ENCODE measurements at regions not wholly inside any gene's neighbourhood (a gene's known extent, or its start where the extent isn't known, plus 50 kb on each side); places are given as distances from the start of the nearest gene placed in this dataset.
"Not testable (repeated sequence)": the region's sequence is repeated elsewhere in the genome, so short reads cannot be mapped to it uniquely, and the experiment has no call there.

DNA sequence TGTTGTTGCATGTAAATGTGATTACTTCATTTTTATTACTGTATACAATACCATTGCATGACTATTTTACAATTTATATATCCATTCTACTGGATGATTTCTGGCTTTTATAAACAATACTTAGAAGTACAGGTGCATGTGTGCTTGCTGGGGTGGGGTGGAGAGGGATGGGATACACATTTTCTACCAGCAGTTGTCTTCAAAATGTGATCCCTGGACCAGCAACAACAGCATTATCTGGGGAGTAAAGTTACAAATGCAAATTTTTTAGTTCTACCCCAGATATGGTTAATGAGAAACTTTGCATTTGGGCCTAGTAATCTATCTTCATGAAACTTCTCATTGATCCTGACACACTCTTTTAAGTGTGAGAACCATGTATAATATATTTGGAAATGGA is 905.4 kb upstream of the ATXN7L3B start:
- DNase-seq (ENCODE audit: low read depth, low spot score): no peak
- Histone ChIP-seq H3K4me1 (ENCODE audit: control insufficient read depth, insufficient read depth, low read length) (peaks cover 2% of the 10 kb centered on the region; the same call in 1 of the 2 replicates), H3K27ac (ENCODE audit: low read length) (no peak overlapping the region), H3K36me3 (ENCODE audit: control insufficient read depth, insufficient read depth, low read length) (no peaks in the 10 kb centered on the region), H3K27me3 (ENCODE audit: control insufficient read depth, insufficient read depth, low read length) (no peaks in the 10 kb centered on the region), H3K9me3 (ENCODE audit: control insufficient read depth, insufficient read depth, low read length) (no peaks in the 10 kb centered on the region), H3K4me3 (ENCODE audit: low read length) (no peak overlapping the region)

DNA sequence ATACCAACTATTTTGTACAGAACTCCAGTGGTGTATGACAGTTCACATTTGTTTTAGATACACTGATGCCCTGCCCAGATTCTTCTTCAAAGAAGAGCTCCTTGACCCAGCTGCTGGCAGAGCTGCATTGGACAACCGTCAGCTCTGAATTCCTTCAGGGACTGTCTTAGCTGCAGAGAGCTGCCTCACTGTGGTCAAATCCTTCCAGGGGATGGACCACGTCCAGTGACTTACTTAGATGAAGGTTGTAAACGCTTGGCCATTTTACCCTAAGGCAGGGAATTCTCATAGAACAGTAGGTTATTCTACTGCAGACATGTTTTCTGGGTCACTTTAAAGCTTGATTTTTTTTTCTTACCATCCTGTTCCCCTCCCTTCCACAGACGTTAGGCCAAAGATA is 905.0 kb upstream of the ATXN7L3B start:
- no peak for DNase-seq (ENCODE audit: low read depth, low spot score)
- Histone ChIP-seq H3K27me3 (ENCODE audit: control insufficient read depth, insufficient read depth, low read length) (no peaks in the 10 kb centered on the region), H3K9me3 (ENCODE audit: control insufficient read depth, insufficient read depth, low read length) (no peaks in the 10 kb centered on the region), H3K4me1 (ENCODE audit: control insufficient read depth, insufficient read depth, low read length) (peaks cover 2% of the 10 kb centered on the region; the same call in 1 of the 2 replicates), H3K4me3 (ENCODE audit: low read length) (no peak overlapping the region), H3K27ac (ENCODE audit: low read length) (no peak overlapping the region), H3K36me3 (ENCODE audit: control insufficient read depth, insufficient read depth, low read length) (no peaks in the 10 kb centered on the region)
- WGBS (ENCODE audit: insufficient coverage, insufficient read length): no CpG with 5 or more reads among the region's 4 CpGs

DNA sequence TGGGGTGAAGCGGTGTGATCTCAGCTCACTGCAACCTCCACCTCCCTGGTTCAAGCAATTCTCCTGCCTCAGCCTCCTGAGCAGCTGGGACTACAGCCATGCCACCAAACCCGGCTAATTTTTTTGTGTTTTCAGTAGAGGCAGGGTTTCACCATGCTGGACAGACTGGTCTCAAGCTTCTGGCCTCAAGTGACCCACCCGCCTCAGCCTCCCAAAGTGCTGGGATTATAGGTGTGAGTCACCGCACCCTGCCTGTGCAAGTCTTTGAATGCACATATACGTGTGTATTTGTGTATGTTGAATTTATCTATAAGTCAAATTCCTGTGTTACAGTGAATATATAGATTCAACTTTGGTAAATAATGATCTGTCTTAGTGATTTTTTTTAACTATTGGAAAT is 898.2 kb upstream of the ATXN7L3B start:
- WGBS (ENCODE audit: insufficient coverage, insufficient read length): no CpG with 5 or more reads among the region's 5 CpGs

DNA sequence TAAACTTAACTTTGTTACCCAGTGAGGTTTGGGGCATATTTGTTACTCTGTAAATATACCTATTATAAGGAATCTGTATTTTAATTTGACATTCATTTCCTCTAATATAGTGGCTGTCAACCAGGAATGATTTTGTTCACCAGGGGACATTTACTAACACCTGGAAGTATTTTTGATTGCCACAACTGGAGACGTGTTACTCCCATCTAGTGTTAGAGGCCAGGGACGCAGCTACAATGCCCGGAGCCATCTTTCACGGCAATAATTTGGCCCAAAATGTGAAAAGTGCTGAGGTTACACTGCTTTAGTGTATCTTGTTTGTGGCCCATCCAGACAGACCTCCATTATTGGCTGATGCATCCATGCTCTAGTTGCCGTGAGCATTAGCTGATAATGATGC is 881.3 kb upstream of the ATXN7L3B start:
- H3K27ac ChIP-seq (ENCODE audit: low read length): no peak overlapping the region
- DNase-seq (ENCODE audit: low read depth, low spot score): no peak
- no CpG with 5 or more reads among the region's 5 CpGs for WGBS (ENCODE audit: insufficient coverage, insufficient read length)
- H3K27me3 ChIP-seq (ENCODE audit: control insufficient read depth, insufficient read depth, low read length): no peaks in the 10 kb centered on the region
- no peak overlapping the region for H3K4me3 ChIP-seq (ENCODE audit: low read length)
- no peaks in the 10 kb centered on the region for H3K36me3 ChIP-seq (ENCODE audit: control insufficient read depth, insufficient read depth, low read length)
- no peaks in the 10 kb centered on the region; the same call in 1 of the 2 replicates for H3K9me3 ChIP-seq (ENCODE audit: control insufficient read depth, insufficient read depth, low read length)
- H3K4me1 ChIP-seq (ENCODE audit: control insufficient read depth, insufficient read depth, low read length): no peaks in the 10 kb centered on the region

More for the DNA sequence above, 898.2 kb upstream of the ATXN7L3B start:
- H3K4me3 ChIP-seq (ENCODE audit: low read length); H3K27ac ChIP-seq (ENCODE audit: low read length); H3K4me1 ChIP-seq (ENCODE audit: control insufficient read depth, insufficient read depth, low read length); H3K36me3 ChIP-seq (ENCODE audit: control insufficient read depth, insufficient read depth, low read length); H3K9me3 ChIP-seq (ENCODE audit: control insufficient read depth, insufficient read depth, low read length); DNase-seq (ENCODE audit: low read depth, low spot score); H3K27me3 ChIP-seq (ENCODE audit: control insufficient read depth, insufficient read depth, low read length): not testable (repeated sequence)

DNA sequence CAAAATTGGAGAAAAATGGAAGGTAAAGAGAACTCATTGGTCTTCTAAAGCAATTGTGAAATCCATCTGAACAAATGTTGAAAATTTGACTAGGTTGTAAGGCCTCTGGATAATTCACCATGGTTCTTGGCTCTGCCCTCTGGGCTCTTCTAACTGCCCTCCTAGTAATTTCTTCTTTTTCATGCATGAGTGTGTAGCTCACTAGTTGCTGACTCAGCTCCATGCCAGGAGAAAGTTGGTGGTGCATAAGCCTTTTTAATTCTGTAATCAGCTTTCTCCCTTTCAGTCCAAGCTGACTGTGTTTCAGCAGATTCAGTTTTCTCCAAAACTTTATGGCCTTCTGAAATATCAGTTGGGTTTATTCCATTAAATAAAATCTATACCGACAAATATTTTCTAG is 877.8 kb upstream of the ATXN7L3B start:
- no peaks in the 10 kb centered on the region for H3K36me3 ChIP-seq (ENCODE audit: control insufficient read depth, insufficient read depth, low read length)
- H3K4me1 ChIP-seq (ENCODE audit: control insufficient read depth, insufficient read depth, low read length): no peaks in the 10 kb centered on the region
- H3K27ac ChIP-seq (ENCODE audit: low read length): no peak overlapping the region
- no peak for DNase-seq (ENCODE audit: low read depth, low spot score)
- WGBS (ENCODE audit: insufficient coverage, insufficient read length): no CpG with 5 or more reads among the region's 1 CpG
- no peak overlapping the region for H3K4me3 ChIP-seq (ENCODE audit: low read length)
- H3K9me3 ChIP-seq (ENCODE audit: control insufficient read depth, insufficient read depth, low read length): no peaks in the 10 kb centered on the region
- no peaks in the 10 kb centered on the region for H3K27me3 ChIP-seq (ENCODE audit: control insufficient read depth, insufficient read depth, low read length)

DNA sequence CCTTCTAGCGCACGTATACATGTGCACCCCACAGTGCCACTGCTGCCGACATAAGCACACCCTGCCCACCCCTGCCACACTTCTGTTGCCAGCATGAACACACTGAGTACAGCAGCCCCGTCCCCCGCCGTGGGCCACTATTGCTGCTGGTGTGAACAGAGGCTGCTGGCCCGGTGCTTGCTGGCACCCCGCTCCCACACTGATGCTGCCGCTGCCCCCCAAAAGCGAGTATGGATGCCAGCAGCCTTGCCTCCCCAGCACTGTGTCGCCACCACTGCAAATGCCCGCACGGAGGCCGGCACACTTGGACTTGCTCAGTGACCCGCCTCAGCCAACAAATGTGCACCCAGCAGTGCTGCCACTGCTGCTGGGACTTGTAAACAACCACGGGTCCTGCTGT is 872.4 kb upstream of the ATXN7L3B start:
- Histone ChIP-seq H3K4me1 (ENCODE audit: control insufficient read depth, insufficient read depth, low read length) (no peaks in the 10 kb centered on the region), H3K27me3 (ENCODE audit: control insufficient read depth, insufficient read depth, low read length) (no peaks in the 10 kb centered on the region), H3K9me3 (ENCODE audit: control insufficient read depth, insufficient read depth, low read length) (no peaks in the 10 kb centered on the region), H3K4me3 (ENCODE audit: low read length) (no peak overlapping the region), H3K36me3 (ENCODE audit: control insufficient read depth, insufficient read depth, low read length) (no peaks in the 10 kb centered on the region), H3K27ac (ENCODE audit: low read length) (no peak overlapping the region)
- no peak for DNase-seq (ENCODE audit: low read depth, low spot score)
- no CpG with 5 or more reads among the region's 16 CpGs for WGBS (ENCODE audit: insufficient coverage, insufficient read length)

DNA sequence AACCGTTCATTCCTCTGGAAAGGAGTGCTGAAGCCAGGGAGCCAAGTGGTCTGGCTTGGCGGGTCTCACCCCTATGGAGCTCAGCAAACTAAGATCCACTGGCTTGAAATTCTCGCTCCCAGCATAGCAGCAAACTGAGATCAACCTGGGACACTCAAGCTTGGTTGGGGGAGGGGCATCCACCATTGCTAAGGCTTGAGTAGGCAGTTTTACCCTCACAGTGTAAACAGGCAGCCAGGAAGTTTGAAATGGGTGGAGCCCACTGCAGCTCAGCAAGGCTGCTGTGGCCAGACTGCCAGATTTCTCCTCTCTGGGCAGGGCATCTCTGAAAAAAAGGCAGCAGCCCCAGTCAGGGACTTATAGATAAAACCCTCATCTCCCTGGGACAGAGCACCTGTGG is 866.1 kb upstream of the ATXN7L3B start:
- not testable (repeated sequence) for DNase-seq (ENCODE audit: low read depth, low spot score)

DNA sequence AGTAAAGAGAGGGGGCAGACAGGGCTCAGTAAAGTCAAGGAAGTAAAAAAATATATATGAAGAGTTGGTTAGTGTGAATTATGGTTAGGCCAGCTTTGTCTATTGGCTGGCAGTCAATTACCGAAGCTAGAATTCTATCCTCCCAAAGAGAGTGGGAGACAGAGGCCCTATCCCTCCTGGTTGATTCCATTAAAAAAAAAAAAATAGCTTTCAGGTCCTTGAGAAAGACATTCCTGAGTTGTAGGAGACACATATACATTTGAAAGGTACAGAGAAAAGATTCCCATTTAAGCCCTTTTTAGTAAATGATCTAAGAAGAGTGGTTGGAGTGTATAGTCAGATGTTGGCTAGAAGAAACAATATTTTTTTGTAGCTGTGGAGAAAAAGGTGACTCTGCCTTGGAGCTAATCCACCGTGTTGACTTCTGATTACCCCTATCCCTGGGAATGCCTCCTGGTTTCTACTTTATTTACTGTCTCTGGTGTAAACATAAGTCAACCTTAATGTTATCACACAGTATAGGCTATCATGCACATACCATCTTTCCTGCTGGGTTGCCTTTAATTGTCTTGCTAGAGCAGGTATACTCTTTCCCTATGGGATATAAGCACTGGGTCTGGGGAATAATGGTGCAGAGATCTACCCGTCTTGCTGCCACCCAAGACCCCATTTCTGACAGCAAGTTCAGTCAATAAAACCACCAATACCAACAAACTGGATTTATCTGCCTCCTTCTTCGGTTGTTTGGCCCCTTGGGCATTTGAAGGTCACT is 859.9 kb upstream of the ATXN7L3B start:
- no peaks in the 10 kb centered on the region for H3K36me3 ChIP-seq (ENCODE audit: control insufficient read depth, insufficient read depth, low read length)
- no peaks in the 10 kb centered on the region for H3K27me3 ChIP-seq (ENCODE audit: control insufficient read depth, insufficient read depth, low read length)
- no peak overlapping the region for H3K27ac ChIP-seq (ENCODE audit: low read length)
- no peaks in the 10 kb centered on the region for H3K9me3 ChIP-seq (ENCODE audit: control insufficient read depth, insufficient read depth, low read length)
- no peak overlapping the region for H3K4me3 ChIP-seq (ENCODE audit: low read length)
- DNase-seq (ENCODE audit: low read depth, low spot score): no peak
- peaks cover 2% of the 10 kb centered on the region; the same call in 1 of the 2 replicates for H3K4me1 ChIP-seq (ENCODE audit: control insufficient read depth, insufficient read depth, low read length)
- no CpG with 5 or more reads among the region's 4 CpGs for WGBS (ENCODE audit: insufficient coverage, insufficient read length)

More for the DNA sequence above, 866.1 kb upstream of the ATXN7L3B start:
- WGBS (ENCODE audit: insufficient coverage, insufficient read length): no CpG with 5 or more reads among the region's 3 CpGs
- not testable (repeated sequence) for H3K4me3 ChIP-seq (ENCODE audit: low read length); H3K36me3 ChIP-seq (ENCODE audit: control insufficient read depth, insufficient read depth, low read length); H3K9me3 ChIP-seq (ENCODE audit: control insufficient read depth, insufficient read depth, low read length); H3K27ac ChIP-seq (ENCODE audit: low read length); H3K27me3 ChIP-seq (ENCODE audit: control insufficient read depth, insufficient read depth, low read length); H3K4me1 ChIP-seq (ENCODE audit: control insufficient read depth, insufficient read depth, low read length)

DNA sequence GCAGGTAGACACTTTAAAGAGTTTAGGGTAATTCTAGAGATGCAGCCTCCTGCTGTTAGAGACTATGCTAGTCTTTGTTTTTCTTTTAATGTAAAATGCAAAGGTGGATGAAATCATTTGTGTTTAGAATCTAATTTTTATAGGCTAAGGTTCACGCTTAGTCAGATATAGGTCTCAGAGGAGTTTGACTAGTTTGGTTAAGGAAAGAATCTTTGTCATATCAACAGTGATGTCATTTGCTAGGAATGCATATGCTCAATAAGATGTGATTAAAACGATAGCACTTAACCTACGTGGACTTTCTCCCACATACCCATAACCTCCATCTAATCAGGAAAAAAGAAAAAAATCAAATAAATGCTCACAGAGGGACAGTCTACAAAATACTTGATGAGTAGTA is 859.3 kb upstream of the ATXN7L3B start:
- no peak overlapping the region for H3K4me3 ChIP-seq (ENCODE audit: low read length)
- no peaks in the 10 kb centered on the region for H3K27me3 ChIP-seq (ENCODE audit: control insufficient read depth, insufficient read depth, low read length)
- H3K4me1 ChIP-seq (ENCODE audit: control insufficient read depth, insufficient read depth, low read length): peaks cover 2% of the 10 kb centered on the region; the same call in 1 of the 2 replicates
- no peak overlapping the region for H3K27ac ChIP-seq (ENCODE audit: low read length)
- WGBS (ENCODE audit: insufficient coverage, insufficient read length): no CpG with 5 or more reads among the region's 3 CpGs
- H3K9me3 ChIP-seq (ENCODE audit: control insufficient read depth, insufficient read depth, low read length): no peaks in the 10 kb centered on the region
- DNase-seq (ENCODE audit: low read depth, low spot score): no peak
- H3K36me3 ChIP-seq (ENCODE audit: control insufficient read depth, insufficient read depth, low read length): no peaks in the 10 kb centered on the region

DNA sequence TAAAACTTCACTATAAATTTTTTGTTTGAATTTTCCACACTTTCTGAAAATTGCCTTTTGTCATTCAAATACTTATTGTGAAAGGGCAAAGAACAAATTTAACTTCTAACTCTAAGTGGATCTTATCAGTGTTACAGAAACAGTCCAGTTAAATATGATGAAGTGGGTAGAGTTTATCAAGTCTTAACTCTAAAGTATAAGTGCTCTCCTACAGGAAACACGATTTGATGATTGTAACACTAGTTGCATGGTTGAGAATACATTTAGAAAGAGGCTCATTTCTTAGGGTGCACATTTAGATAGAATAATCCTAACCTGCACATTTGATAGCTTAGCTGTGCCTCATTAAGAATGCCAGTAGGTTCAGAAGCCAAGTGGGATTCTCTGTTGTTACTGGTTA is 838.3 kb upstream of the ATXN7L3B start:
- Histone ChIP-seq H3K36me3 (ENCODE audit: control insufficient read depth, insufficient read depth, low read length) (no peaks in the 10 kb centered on the region), H3K4me3 (ENCODE audit: low read length) (no peak overlapping the region), H3K27ac (ENCODE audit: low read length) (no peak overlapping the region), H3K9me3 (ENCODE audit: control insufficient read depth, insufficient read depth, low read length) (no peaks in the 10 kb centered on the region), H3K27me3 (ENCODE audit: control insufficient read depth, insufficient read depth, low read length) (no peaks in the 10 kb centered on the region), H3K4me1 (ENCODE audit: control insufficient read depth, insufficient read depth, low read length) (no peaks in the 10 kb centered on the region)
- no peak for DNase-seq (ENCODE audit: low read depth, low spot score)
- WGBS (ENCODE audit: insufficient coverage, insufficient read length): no CpG with 5 or more reads among the region's 1 CpG

DNA sequence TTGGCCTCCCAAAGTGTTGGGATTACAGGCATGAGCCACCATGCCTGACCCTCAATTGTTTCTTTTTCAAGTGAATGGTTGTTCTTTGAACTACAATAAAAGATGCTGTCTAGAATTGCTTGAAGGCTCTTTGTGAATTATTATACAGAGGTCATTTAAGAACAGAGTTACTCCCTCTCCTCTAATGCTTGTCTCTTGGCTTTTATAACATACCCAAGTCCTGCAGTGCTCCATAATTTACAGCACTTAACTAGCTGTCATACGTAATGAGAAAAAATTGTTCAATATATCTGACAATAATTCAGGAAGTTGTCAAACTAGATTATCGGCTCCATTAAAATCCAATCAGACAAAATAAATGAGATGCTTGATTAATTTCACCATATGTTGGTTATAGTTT is 823.0 kb upstream of the ATXN7L3B start:
- WGBS (ENCODE audit: insufficient coverage, insufficient read length): no CpG with 5 or more reads among the region's 2 CpGs
- Histone ChIP-seq H3K27ac (ENCODE audit: low read length) (no peak overlapping the region), H3K36me3 (ENCODE audit: control insufficient read depth, insufficient read depth, low read length) (no peaks in the 10 kb centered on the region), H3K9me3 (ENCODE audit: control insufficient read depth, insufficient read depth, low read length) (no peaks in the 10 kb centered on the region), H3K4me3 (ENCODE audit: low read length) (no peak overlapping the region), H3K4me1 (ENCODE audit: control insufficient read depth, insufficient read depth, low read length) (no peaks in the 10 kb centered on the region), H3K27me3 (ENCODE audit: control insufficient read depth, insufficient read depth, low read length) (no peaks in the 10 kb centered on the region)
- DNase-seq (ENCODE audit: low read depth, low spot score): no peak

Measured in iPS DF 6.9 (cell line).